GM20000 (cell line): ENCODE measurements at regions not wholly inside any gene's neighbourhood (a gene's known extent, or its start where the extent isn't known, plus 50 kb on each side); places are given as distances from the start of the nearest gene placed in this dataset.

ENCODE experiments used
- DNase-seq: peaks from one replicate; pipeline ENCODE4 v3.0.0; 2012; ENCODE audit warnings: low spot score
- CTCF ChIP-seq: IDR thresholded peaks from 2 replicates; pipeline ENCODE4 v1.5.1; 2012; ENCODE audit warnings: mild to moderate bottlenecking, control low read depth; ENCODE audit errors: extremely low read depth, missing control alignments

GRCh38 chr11:112539741-112540140 lies 279.1 kb upstream of the PLET1 start:
- DNase-seq, result no peak
- TF ChIP-seq CTCF, result no peak

- no peak for TF ChIP-seq CTCF
- no peak for DNase-seq
Observed at GRCh38 chr11:112540261-112540660, 279.6 kb upstream of the PLET1 start.

- no peak for TF ChIP-seq CTCF
- no peak for DNase-seq
Observed at GRCh38 chr11:112541140-112542046, 280.7 kb upstream of the PLET1 start.

GRCh38 chr11:112542479-112542878 lies 281.8 kb upstream of the PLET1 start:
- TF ChIP-seq CTCF, result no peak
- DNase-seq, result no peak

GRCh38 chr11:112543390-112543789 lies 282.7 kb upstream of the PLET1 start:
- no peak for TF ChIP-seq CTCF

GRCh38 chr11:112548641-112549040 lies 288.0 kb upstream of the PLET1 start:
- no peak for TF ChIP-seq CTCF
- no peak for DNase-seq

More at GRCh38 chr11:112543390-112543789, 282.7 kb upstream of the PLET1 start:
- no peak for DNase-seq

GRCh38 chr11:112553205-112553731 lies 292.6 kb upstream of the PLET1 start:
- no peak for TF ChIP-seq CTCF
- no peak for DNase-seq
